Keratinocyte (primary cell): ENCODE measurements at regions not wholly inside any gene's neighbourhood (a gene's known extent, or its start where the extent isn't known, plus 50 kb on each side); places are given as distances from the start of the nearest gene placed in this dataset.

Experiments
- CTCF ChIP-seq, 3 experiments: IDR thresholded peaks in 1 of 3; conservative IDR thresholded peaks in 1 of 3; optimal IDR thresholded peaks in 1 of 3; 2 replicates in 2 of 3; 3 replicates in 1 of 3; pipeline versions ENCODE3 to v1.5.1; 2011; ENCODE audit warnings: low read length in 3 of 3, mild to moderate bottlenecking in 3 of 3, moderate library complexity in 2 of 3, control low read depth in 1 of 3, inconsistent platforms in 1 of 3; ENCODE audit not compliant: insufficient read depth in 2 of 3; ENCODE audit errors: extremely low read depth in 1 of 3
- EZH2 ChIP-seq: IDR thresholded peaks from one replicate; pipeline ENCODE4 v1.6.1; 2012; ENCODE audit warnings: inconsistent platforms, mild to moderate bottlenecking, low read length, moderate library complexity

- TF ChIP-seq CTCF (optimal IDR thresholded peaks at IDR 0.05 in 1 of 3, IDR thresholded peaks at IDR 0.05 in 1 of 3, conservative IDR thresholded peaks at IDR 0.05 in 1 of 3; ENCODE audit: extremely low read depth in 1 of 3, insufficient read depth in 2 of 3, low read length in 3 of 3): no peak
- no peak for TF ChIP-seq EZH2
Observed at GRCh38 chr1:106789686-106790085, 266.8 kb upstream of the PRMT6 start.
